ENCODE measurements at regions not wholly inside any gene's neighbourhood (a gene's known extent, or its start where the extent isn't known, plus 50 kb on each side); places are given as distances from the start of the nearest gene placed in this dataset.
"Not testable (repeated sequence)": the region's sequence is repeated elsewhere in the genome, so short reads cannot be mapped to it uniquely, and the experiment has no call there.

- Histone ChIP-seq H3K9me3 (ENCODE audit: low read depth, low read length) (peaks cover 5% of the 10 kb centered on the region), H3K27me3 (ENCODE audit: insufficient read depth, low read length) (no peaks in the 10 kb centered on the region), H3K4me3 (ENCODE audit: low read length) (no peak overlapping the region), H3K4me1 (ENCODE audit: insufficient read depth, low read length) (no peaks in the 10 kb centered on the region)
Measured at GRCh38 chr6:157727629-157728182, 95.3 kb upstream of the SNX9 start.

DNA sequence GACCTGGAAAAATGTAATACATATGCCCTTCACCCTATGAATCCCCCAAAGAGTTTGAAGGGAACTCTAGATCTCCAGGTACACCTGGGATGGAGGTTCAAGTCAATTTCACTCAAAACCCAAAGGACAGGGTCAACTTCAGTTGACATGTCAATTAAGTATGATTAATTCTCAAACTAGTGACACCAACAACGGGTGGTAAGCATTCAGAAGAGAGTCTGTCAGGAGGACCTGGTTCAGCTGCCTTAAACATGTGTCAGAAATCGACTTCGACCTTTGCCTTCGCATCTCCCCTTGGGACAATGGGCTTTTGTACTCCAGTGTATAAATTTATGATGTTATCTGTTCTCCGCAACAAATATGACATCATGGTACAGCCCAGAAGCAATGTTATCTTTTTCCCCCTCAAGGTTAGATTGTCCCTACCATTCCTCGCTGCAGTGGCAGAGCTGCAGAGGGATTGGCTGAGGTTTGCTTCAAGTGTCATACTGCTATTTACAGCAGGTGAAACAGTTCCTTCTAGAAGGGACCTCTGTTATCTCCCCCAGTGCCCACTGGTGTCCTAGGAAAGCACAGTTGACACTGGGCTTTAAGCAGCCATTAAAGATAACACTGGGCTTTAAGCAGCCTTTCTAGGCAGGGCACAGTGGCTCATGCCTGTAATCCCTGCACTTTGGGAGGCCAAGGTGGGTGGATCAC, 94.7 kb upstream of the SNX9 start:
- no peak overlapping the region for H3K4me3 ChIP-seq (ENCODE audit: low read length)

DNA sequence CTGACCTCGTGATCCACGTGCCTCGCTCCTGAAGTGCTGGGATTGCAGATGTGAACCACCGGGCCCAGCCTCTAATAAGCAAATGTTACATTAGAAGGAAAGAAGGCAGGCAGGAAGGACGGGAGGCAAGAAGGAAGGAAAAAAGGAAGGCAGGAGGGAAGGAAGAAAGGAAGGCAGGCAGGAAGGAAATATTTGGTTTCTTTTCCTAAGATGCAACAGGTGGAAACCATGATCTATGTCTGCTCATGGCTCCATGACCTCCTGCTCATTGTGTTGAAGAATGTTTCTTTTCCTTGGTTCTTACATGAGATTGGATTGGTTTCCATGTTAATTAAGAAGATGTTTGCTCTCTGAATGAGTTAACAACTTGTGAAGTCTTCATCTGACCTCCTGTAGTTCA, 91.8 kb upstream of the SNX9 start:
- Histone ChIP-seq H3K9me3 (ENCODE audit: low read depth, low read length) (no peaks in the 10 kb centered on the region), H3K27me3 (ENCODE audit: insufficient read depth, low read length) (no peaks in the 10 kb centered on the region), H3K4me1 (ENCODE audit: insufficient read depth, low read length) (no peaks in the 10 kb centered on the region), H3K4me3 (ENCODE audit: low read length) (no peak overlapping the region)

More for the DNA sequence above, 94.7 kb upstream of the SNX9 start:
- H3K4me1 ChIP-seq (ENCODE audit: insufficient read depth, low read length), result no peaks in the 10 kb centered on the region
- H3K9me3 ChIP-seq (ENCODE audit: low read depth, low read length), result peaks cover 5% of the 10 kb centered on the region
- H3K27me3 ChIP-seq (ENCODE audit: insufficient read depth, low read length), result no peaks in the 10 kb centered on the region

DNA sequence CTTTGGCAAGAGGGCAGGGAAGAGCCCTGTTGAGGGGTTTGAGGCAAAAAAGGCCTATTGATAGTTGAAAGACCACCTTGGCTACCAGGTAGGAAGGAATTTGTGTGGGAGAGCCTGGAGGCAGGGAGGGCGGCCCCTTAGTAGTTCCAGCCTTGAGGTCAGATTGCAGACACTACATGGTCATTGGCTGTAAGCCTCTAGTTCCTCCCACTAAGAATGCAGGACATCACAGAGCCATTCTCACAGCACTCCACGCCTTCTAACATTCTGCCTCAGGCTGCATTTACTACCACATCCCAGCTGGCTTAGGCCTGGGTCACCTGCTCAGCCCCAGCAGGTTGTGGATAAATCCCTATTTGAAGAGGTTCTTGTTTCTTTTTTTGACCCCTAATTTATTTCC, 91.0 kb upstream of the SNX9 start:
- no peak overlapping the region for H3K4me3 ChIP-seq (ENCODE audit: low read length)
- no peaks in the 10 kb centered on the region for H3K27me3 ChIP-seq (ENCODE audit: insufficient read depth, low read length)
- H3K4me1 ChIP-seq (ENCODE audit: insufficient read depth, low read length), result no peaks in the 10 kb centered on the region
- H3K9me3 ChIP-seq (ENCODE audit: low read depth, low read length), result no peaks in the 10 kb centered on the region

GRCh38 chr6:157732416-157733161, 90.5 kb upstream of the SNX9 start:
- Histone ChIP-seq H3K9me3 (ENCODE audit: low read depth, low read length) (no peaks in the 10 kb centered on the region), H3K27me3 (ENCODE audit: insufficient read depth, low read length) (no peaks in the 10 kb centered on the region), H3K4me1 (ENCODE audit: insufficient read depth, low read length) (no peaks in the 10 kb centered on the region), H3K4me3 (ENCODE audit: low read length) (no peak overlapping the region)

DNA sequence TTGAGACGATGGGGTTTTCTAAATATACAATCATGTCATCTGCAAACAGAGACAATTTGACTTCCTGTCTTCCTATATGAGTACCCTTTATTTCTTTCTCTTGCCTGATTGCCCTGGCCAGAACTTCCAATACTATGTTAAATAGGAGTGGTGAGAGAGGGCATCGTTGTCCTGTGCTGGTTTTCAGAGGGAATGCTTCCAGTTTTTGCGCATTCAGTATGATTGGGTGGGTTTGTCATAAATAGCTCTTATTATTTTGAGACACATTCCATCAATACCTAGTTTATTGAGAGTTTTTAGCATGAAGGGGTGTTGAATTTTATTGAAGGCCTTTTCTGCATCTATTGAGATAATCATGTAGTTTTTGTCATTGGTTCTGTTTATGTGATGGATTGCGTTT, 86.5 kb upstream of the SNX9 start:
- not testable (repeated sequence) for H3K9me3 ChIP-seq (ENCODE audit: low read depth, low read length); H3K4me3 ChIP-seq (ENCODE audit: low read length); H3K27me3 ChIP-seq (ENCODE audit: insufficient read depth, low read length); H3K4me1 ChIP-seq (ENCODE audit: insufficient read depth, low read length)

- H3K4me1 ChIP-seq (ENCODE audit: insufficient read depth, low read length), result no peaks in the 10 kb centered on the region
- H3K4me3 ChIP-seq (ENCODE audit: low read length), result no peak overlapping the region
- no peaks in the 10 kb centered on the region for H3K27me3 ChIP-seq (ENCODE audit: insufficient read depth, low read length)
- H3K9me3 ChIP-seq (ENCODE audit: low read depth, low read length), result no peaks in the 10 kb centered on the region
Measured at GRCh38 chr6:157741321-157741947, 81.6 kb upstream of the SNX9 start.

- Histone ChIP-seq H3K27me3 (ENCODE audit: insufficient read depth, low read length) (no peaks in the 10 kb centered on the region), H3K4me1 (ENCODE audit: insufficient read depth, low read length) (no peaks in the 10 kb centered on the region), H3K4me3 (ENCODE audit: low read length) (no peak overlapping the region), H3K9me3 (ENCODE audit: low read depth, low read length) (no peaks in the 10 kb centered on the region)
Measured at GRCh38 chr6:157741948-157742556, 81.0 kb upstream of the SNX9 start.

- Histone ChIP-seq H3K4me3 (ENCODE audit: low read length) (no peak overlapping the region), H3K9me3 (ENCODE audit: low read depth, low read length) (no peaks in the 10 kb centered on the region), H3K27me3 (ENCODE audit: insufficient read depth, low read length) (no peaks in the 10 kb centered on the region)
Measured at GRCh38 chr6:157744102-157744601, 78.9 kb upstream of the SNX9 start.

GRCh38 chr6:157746897-157747296, 76.1 kb upstream of the SNX9 start:
- Histone ChIP-seq H3K27me3 (ENCODE audit: insufficient read depth, low read length) (no peaks in the 10 kb centered on the region), H3K9me3 (ENCODE audit: low read depth, low read length) (no peaks in the 10 kb centered on the region), H3K4me1 (ENCODE audit: insufficient read depth, low read length) (no peaks in the 10 kb centered on the region), H3K4me3 (ENCODE audit: low read length) (no peak overlapping the region)

More at GRCh38 chr6:157744102-157744601, 78.9 kb upstream of the SNX9 start:
- H3K4me1 ChIP-seq (ENCODE audit: insufficient read depth, low read length), result no peaks in the 10 kb centered on the region

GRCh38 chr6:157747370-157747769, 75.7 kb upstream of the SNX9 start:
- Histone ChIP-seq H3K4me1 (ENCODE audit: insufficient read depth, low read length) (no peaks in the 10 kb centered on the region), H3K27me3 (ENCODE audit: insufficient read depth, low read length) (no peaks in the 10 kb centered on the region), H3K9me3 (ENCODE audit: low read depth, low read length) (no peaks in the 10 kb centered on the region), H3K4me3 (ENCODE audit: low read length) (no peak overlapping the region)

DNA sequence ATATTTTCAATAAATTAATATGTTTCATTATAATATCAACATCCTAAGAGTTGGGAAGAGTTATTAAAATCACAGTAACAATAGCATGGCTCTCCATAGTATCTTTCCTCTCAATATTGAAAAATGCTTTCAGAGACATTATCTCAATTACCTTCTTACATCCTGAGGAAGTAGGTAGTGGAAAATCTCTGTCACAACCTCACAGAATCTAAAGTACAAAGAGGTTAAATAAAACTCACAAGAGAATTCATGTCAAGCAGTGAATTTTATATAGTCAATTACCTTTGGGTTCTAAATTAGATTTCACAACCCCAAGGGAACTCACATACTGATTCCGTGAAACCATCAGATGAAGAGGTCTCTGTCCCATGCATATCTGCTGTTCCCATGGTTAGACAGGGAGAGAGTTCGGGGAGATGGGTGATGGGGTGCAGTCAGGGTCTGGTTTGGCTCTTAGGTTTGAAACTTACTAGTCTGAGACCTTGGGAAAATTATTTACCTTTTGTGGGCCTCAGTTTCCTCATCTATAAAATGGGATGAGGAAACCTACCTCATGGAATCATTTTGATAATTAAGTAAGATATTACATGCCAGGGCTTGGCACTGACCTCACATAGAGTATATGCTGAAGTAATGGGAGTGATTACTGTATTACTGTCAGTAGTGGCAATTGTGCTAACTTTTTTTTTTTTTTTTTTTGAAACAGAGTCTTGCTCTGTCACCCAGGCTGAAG, 74.0 kb upstream of the SNX9 start:
- Histone ChIP-seq H3K27me3 (ENCODE audit: insufficient read depth, low read length) (no peaks in the 10 kb centered on the region), H3K9me3 (ENCODE audit: low read depth, low read length) (no peaks in the 10 kb centered on the region), H3K4me1 (ENCODE audit: insufficient read depth, low read length) (no peaks in the 10 kb centered on the region), H3K4me3 (ENCODE audit: low read length) (no peak overlapping the region)

DNA sequence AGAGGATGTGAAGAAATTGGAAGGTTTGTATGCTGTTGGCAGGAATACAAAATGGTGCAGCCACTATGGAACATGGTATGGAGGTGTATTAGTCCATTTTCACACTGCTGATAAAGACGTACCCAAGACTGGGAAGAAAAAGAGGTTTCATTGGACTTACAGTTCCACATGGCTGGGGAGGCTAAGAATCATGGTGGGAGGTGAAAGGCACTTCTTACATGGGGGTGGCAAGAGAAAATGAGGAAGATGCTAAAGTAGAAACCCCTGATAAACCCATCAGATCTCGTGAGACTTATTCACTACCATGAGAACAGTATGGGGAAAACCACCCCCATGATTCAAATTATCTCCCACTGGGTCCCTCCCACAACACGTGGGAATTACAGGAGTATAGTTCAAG, 72.1 kb upstream of the SNX9 start:
- H3K4me1 ChIP-seq (ENCODE audit: insufficient read depth, low read length); H3K4me3 ChIP-seq (ENCODE audit: low read length); H3K9me3 ChIP-seq (ENCODE audit: low read depth, low read length); H3K27me3 ChIP-seq (ENCODE audit: insufficient read depth, low read length): not testable (repeated sequence)

GRCh38 chr6:157751547-157752200, 71.4 kb upstream of the SNX9 start:
- Histone ChIP-seq H3K4me1 (ENCODE audit: insufficient read depth, low read length) (peaks cover 5% of the 10 kb centered on the region), H3K9me3 (ENCODE audit: low read depth, low read length) (no peaks in the 10 kb centered on the region)

More at GRCh38 chr6:157751547-157752200, 71.4 kb upstream of the SNX9 start:
- Histone ChIP-seq H3K27me3 (ENCODE audit: insufficient read depth, low read length) (peaks cover 3% of the 10 kb centered on the region), H3K4me3 (ENCODE audit: low read length) (no peak overlapping the region)

All from mononuclear cell (primary cell).